Heart left ventricle (tissue), 13 donors: ENCODE measurements at regions not wholly inside any gene's neighbourhood (a gene's known extent, or its start where the extent isn't known, plus 50 kb on each side); places are given as distances from the start of the nearest gene placed in this dataset.

ENCODE experiments used
- POLR2A ChIP-seq, 2 donors: fragments of 450-650 bp; IDR thresholded peaks; one replicate each; pipeline ENCODE4 v1.6.1; 2017; ENCODE audit warnings: antibody characterized with exemption in 2 of 2, mild to moderate bottlenecking in 2 of 2, moderate library complexity in 2 of 2
- TF ChIP-seq, protein P1 (sequence below), 12 donors: fragments of 200-600 bp; sonication (generic) in 4 of 12; IDR thresholded peaks; one replicate each; pipeline versions ENCODE4 v1.5.0 to v1.8.0; 2018 to 2022; ENCODE audit warnings: antibody characterized with exemption in 12 of 12, mild to moderate bottlenecking in 5 of 12
- donor health status: ischemic (EF 13 %, LVEDD 7.1; RV severe dilation, severe dysfunction).
- donor health status: DM: no; HTN: yes; CAD: no.
- donor health status: DM: no; HTN: no; CAD: no.
- donor health status: ischemic (EF 25% LVEDD 6.9; RV normal size, moderate dysfunction).
- donor health status: ischemic (EF 25% LVEDD 5.7; RV mildly dilated, moderate dysfunction).
- donor health status: ischemic (EF 35%, LVEDD 5.7; RV mildly dilated, moderate dysfunction).
- donor health status: nonischemic (EF 11% LVEDD 7.7; RV severe dilation, severe dysfunction).
- donor health status: DM: yes; HTN: yes; CAD: no.
- donor health status: PGD.
- donor health status: ischemic (EF 29% LVEDD 5.4; RV normal size, mild dysfunction).
- donor health status: nonischemic (EF 23%, LVEDD 6.1; RV moderate dilation, normal function).

DNA sequence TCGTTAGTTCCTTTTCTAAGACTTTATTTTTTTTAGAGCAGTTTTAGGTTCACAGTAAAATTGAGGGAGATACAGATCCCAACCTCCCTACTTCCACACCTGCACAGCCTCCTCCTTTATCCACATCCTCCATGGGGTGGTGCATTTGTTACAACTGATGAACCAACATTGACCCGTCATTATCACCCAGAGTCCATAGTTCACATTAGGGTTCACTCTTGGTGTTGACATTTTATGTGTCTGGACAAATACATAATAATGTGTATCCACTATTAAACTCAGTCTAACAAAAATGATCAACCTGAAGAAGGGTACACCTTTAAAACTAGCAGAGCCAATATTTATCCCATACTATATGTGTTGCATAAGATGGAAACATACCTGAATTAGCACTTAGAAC is 130.4 kb upstream of the CCDC28A start:
- TF ChIP-seq, protein P1, sequence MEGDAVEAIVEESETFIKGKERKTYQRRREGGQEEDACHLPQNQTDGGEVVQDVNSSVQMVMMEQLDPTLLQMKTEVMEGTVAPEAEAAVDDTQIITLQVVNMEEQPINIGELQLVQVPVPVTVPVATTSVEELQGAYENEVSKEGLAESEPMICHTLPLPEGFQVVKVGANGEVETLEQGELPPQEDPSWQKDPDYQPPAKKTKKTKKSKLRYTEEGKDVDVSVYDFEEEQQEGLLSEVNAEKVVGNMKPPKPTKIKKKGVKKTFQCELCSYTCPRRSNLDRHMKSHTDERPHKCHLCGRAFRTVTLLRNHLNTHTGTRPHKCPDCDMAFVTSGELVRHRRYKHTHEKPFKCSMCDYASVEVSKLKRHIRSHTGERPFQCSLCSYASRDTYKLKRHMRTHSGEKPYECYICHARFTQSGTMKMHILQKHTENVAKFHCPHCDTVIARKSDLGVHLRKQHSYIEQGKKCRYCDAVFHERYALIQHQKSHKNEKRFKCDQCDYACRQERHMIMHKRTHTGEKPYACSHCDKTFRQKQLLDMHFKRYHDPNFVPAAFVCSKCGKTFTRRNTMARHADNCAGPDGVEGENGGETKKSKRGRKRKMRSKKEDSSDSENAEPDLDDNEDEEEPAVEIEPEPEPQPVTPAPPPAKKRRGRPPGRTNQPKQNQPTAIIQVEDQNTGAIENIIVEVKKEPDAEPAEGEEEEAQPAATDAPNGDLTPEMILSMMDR (IDR thresholded peaks at IDR 0.05) = no peak
- TF ChIP-seq POLR2A (IDR thresholded peaks at IDR 0.05) = no peak
